ENCODE measurements at regions not wholly inside any gene's neighbourhood (a gene's known extent, or its start where the extent isn't known, plus 50 kb on each side); places are given as distances from the start of the nearest gene placed in this dataset.

GRCh38 chr4:119731778-119732177 is 103.2 kb upstream of the PDE5A start:
- TF ChIP-seq CTCF (tag by site-specific recombination; IDR thresholded peaks at IDR 0.05) (no peak), YY1 (tag by site-specific recombination; IDR thresholded peaks at IDR 0.05) (no peak), OSR2 (tag by site-specific recombination; IDR thresholded peaks at IDR 0.05) (no peak), ZSCAN18 (tag by site-specific recombination; IDR thresholded peaks at IDR 0.05) (no peak), ZNF394 (tag by site-specific recombination; IDR thresholded peaks at IDR 0.05; ENCODE audit: borderline replicate concordance) (no peak), ZNF624 (tag by site-specific recombination; IDR thresholded peaks at IDR 0.05) (no peak), ZFP41 (tag by site-specific recombination; IDR thresholded peaks at IDR 0.05; ENCODE audit: borderline replicate concordance) (no peak), ZBTB8A (tag by site-specific recombination; IDR thresholded peaks at IDR 0.05) (no peak), HOXD13 (CRISPR knock-in tag; IDR thresholded peaks at IDR 0.05; ENCODE audit: borderline replicate concordance) (no peak), ZNF37A (tag by site-specific recombination; IDR thresholded peaks at IDR 0.05) (no peak), ZBTB6 (tag by site-specific recombination; IDR thresholded peaks at IDR 0.05) (no peak), ZBTB1 (tag by site-specific recombination; IDR thresholded peaks at IDR 0.05) (no peak), ZNF121 (tag by site-specific recombination; IDR thresholded peaks at IDR 0.05) (no peak)

Data from HEK293 (cell line).